ENCODE measurements at regions not wholly inside any gene's neighbourhood (a gene's known extent, or its start where the extent isn't known, plus 50 kb on each side); places are given as distances from the start of the nearest gene placed in this dataset.

DNA sequence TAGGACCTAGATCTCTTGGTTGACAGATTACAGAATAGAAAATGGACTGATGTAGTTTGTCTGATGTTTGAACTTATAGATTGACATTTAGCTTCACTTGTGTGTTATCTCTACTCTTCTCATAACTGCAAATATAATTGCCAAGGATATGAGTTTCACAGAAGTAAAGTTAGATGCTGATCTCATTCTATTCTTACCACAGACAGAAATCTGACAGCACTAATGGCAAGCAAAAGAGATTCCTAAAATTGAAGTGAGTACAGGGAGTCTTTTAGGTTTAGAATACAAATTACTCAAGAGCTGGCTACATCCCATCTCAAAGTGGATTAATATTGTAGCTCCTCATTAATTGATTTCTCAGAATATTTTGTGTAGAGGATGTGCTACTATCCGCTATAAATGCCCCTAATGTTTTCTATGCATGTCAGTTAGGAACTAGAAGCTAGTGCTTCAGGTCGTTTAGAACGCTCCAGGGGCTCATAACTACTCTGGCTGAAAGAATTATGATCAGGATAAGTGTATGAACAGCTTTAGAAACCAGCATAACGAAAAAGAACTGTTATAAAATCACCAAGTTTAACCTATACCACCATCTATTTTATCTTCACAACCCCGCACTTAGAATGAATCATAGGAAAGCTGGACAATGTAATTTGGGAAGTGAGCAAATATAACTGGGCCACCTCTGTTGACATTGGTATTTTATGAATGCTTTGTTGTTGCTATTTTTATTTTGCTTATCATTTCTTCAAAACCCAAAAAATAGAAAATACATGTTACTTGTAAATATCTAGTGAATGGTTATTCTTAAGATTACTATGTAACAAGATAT is 378.8 kb upstream of the REG3G start:
- H3K27me3 ChIP-seq: no peaks in the 10 kb centered on the region
- no peak overlapping the region for H3K4me3 ChIP-seq
- WGBS, 2 donors: 47 to 64% methylated on average over 5 of the region's 5 CpGs
- DNase-seq: no peak
- H3K27ac ChIP-seq: no peak overlapping the region
- intact Hi-C loops (cut with DNase I): no loop called here
- H3K36me3 ChIP-seq: no peaks in the 10 kb centered on the region
- TF ChIP-seq CTCF (IDR thresholded peaks at IDR 0.05): no peak
- H3K4me1 ChIP-seq: no peaks in the 10 kb centered on the region
- H3K9me3 ChIP-seq: no peaks in the 10 kb centered on the region

DNA sequence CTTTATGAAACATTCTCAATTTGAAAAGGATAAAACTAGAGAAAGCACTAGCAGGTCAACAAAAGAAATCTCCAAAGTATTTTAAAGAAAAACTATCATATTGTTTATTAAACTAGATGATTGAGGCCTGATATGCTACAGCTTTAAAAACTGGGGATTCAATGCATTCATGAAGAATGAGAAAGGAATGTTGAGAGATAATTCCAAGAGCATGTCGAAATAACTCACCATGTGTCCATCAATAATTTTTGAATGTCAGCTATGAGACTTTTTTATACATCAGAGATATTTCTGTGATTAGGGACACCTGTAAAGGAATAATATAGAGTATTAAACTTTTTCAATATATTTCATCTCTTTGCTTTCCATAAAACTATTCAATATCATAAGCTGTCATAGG is 376.9 kb upstream of the REG3G start:
- intact Hi-C loops (cut with DNase I): no loop called here
- no peak for DNase-seq
- Histone ChIP-seq H3K27me3 (no peaks in the 10 kb centered on the region), H3K4me1 (no peaks in the 10 kb centered on the region), H3K27ac (no peak overlapping the region), H3K9me3 (no peaks in the 10 kb centered on the region), H3K4me3 (no peak overlapping the region), H3K36me3 (no peaks in the 10 kb centered on the region)
- 69 to 71% methylated on average over 1 of the region's 1 CpG for WGBS, 2 donors
- TF ChIP-seq POLR2AphosphoS5 (IDR thresholded peaks at IDR 0.05): no peak
- no peak for TF ChIP-seq CTCF (IDR thresholded peaks at IDR 0.05)
- TF ChIP-seq POLR2A (IDR thresholded peaks at IDR 0.05): no peak
- no peak for TF ChIP-seq EP300 (IDR thresholded peaks at IDR 0.05)

GRCh38 chr2:78654941-78655340 is 370.6 kb upstream of the REG3G start:
- no peaks in the 10 kb centered on the region for H3K4me1 ChIP-seq
- DNase-seq: no peak
- H3K9me3 ChIP-seq: peaks cover 2 to 5% (median 3%) of the 10 kb centered on the region in 4 donors
- no peak overlapping the region for H3K4me3 ChIP-seq
- H3K27me3 ChIP-seq: no peaks in the 10 kb centered on the region
- TF ChIP-seq POLR2A (IDR thresholded peaks at IDR 0.05) (no peak), EP300 (IDR thresholded peaks at IDR 0.05) (no peak), CTCF (IDR thresholded peaks at IDR 0.05) (no peak), POLR2AphosphoS5 (IDR thresholded peaks at IDR 0.05) (no peak)
- no peaks in the 10 kb centered on the region for H3K36me3 ChIP-seq
- intact Hi-C loops (cut with DNase I): no loop called here
- H3K27ac ChIP-seq: no peak overlapping the region
- WGBS, 2 donors: 85 to 86% methylated on average over 5 of the region's 5 CpGs

DNA sequence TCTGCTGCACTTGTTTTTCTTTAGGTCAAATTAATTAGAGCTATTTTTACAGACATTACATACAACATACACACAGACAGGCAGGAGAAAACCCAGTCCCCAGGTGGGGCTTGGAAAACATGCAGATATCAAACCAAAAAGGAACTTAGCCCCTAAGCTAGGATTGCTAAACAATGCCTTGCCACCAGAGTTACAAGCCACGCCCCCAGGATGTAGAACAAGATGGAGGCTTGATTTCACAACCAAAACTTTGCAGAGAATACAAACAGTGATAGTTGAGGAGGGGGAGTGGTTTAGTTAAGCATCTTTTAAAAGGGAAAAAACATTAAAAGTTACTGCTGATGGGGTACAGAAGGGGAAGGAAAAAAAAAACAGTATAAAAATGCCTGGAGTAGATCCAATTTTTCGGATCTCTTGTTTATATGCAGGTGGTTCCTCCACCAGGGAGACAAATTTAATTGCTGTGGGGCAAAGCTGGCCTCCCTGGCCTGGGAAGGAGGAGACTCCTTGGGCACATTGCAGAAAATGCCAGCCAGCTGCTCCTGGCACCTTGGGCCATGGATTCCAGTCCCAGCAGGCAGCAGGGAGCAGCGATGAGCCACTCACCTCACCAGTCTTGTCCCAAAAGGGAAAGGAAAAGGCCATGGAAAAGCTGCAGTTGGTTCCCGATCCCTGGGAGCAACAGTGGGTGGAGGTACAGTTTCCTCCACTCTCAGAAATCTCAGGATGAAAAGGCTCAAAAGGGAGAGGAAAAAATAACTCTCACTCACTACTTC is 348.4 kb upstream of the REG3G start:
- no peak overlapping the region for H3K27ac ChIP-seq
- TF ChIP-seq POLR2A (IDR thresholded peaks at IDR 0.05) (no peak), POLR2AphosphoS5 (IDR thresholded peaks at IDR 0.05) (no peak), CTCF (IDR thresholded peaks at IDR 0.05) (no peak), EP300 (IDR thresholded peaks at IDR 0.05) (no peak)
- intact Hi-C loops (cut with DNase I): no loop called here
- WGBS, 2 donors: 64 to 79% methylated on average over 4 of the region's 4 CpGs
- no peaks in the 10 kb centered on the region for H3K36me3 ChIP-seq
- peaks cover 0 to 5% (median 0%) of the 10 kb centered on the region in 4 donors for H3K4me1 ChIP-seq
- no peak overlapping the region for H3K4me3 ChIP-seq
- no peaks in the 10 kb centered on the region for H3K9me3 ChIP-seq
- DNase-seq: no peak
- H3K27me3 ChIP-seq: no peaks in the 10 kb centered on the region

All from sigmoid colon (tissue), 6 donors.